ENCODE measurements at regions not wholly inside any gene's neighbourhood (a gene's known extent, or its start where the extent isn't known, plus 50 kb on each side); places are given as distances from the start of the nearest gene placed in this dataset.

DNA sequence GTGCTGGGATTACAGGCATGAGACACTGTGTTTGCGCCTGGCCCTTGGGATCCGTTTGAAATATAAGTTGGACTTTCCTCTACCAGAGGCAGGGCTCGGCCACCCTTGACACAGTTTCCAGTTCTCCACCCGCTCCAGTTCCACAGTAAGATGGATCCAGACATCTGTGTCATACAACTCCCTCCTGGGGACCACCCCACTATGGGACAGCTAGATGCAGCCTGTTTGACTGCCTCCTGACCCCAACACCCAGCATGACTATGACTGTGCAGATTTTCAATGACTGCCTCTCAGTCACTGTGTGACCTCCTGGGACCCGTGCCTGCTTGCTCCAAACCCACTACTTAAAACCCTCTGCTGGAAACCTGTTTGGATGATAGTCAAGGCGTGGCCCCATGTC lies 166.7 kb downstream of the IRF8 start:
- WGBS, 3 donors = 44 to 71% (median 45%) methylated on average over 6 of the region's 6 CpGs

DNA sequence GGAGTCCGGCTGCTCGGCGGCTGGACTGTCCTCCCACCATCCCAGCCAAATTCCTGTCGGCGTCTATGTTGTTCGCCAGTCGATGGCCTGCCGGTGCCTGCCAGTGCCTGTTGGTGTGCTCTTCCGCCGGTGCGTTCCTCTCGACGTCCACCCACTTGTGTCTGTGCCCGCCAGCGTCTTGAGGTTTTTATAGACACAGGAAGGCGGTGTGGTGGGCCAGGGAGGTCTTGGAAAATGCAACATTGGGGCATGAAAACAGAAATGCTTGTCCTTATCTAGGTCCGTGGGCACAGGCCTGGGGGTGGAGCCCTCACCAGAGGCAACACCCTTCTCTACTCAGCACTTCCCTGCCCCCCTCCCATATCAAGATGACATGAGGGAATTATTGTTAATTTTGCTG lies 167.8 kb downstream of the IRF8 start:
- no peak overlapping the region for H3K27ac ChIP-seq (ENCODE audit: low read depth in 1 of 3, low read length in 2 of 3)
- DNase-seq (no peak), FAIRE-seq (no peak)
- no peaks in the 10 kb centered on the region for H3K9me3 ChIP-seq (ENCODE audit: control insufficient read depth in 2 of 2, insufficient read depth in 1 of 2, low read depth in 1 of 2, low read length in 1 of 2)
- H3K4me3 ChIP-seq (ENCODE audit: low read depth in 1 of 3, low read length in 3 of 3) = no peak overlapping the region
- no peaks in the 10 kb centered on the region for H3K4me1 ChIP-seq (ENCODE audit: control insufficient read depth in 3 of 3, insufficient read depth in 2 of 3, low read depth in 1 of 3, low read length in 2 of 3)
- H3K27me3 ChIP-seq (ENCODE audit: control insufficient read depth in 3 of 3, insufficient read depth in 3 of 3, low read length in 3 of 3) = no peaks in the 10 kb centered on the region
- 88 to 91% (median 90%) methylated on average over 17 of the region's 17 CpGs for WGBS, 3 donors
- no peaks in the 10 kb centered on the region for H3K36me3 ChIP-seq (ENCODE audit: control insufficient read depth in 3 of 3, insufficient read depth in 2 of 3, low read depth in 1 of 3, low read length in 3 of 3)

More for the DNA sequence above, 166.7 kb downstream of the IRF8 start:
- no peaks in the 10 kb centered on the region for H3K27me3 ChIP-seq (ENCODE audit: control insufficient read depth in 3 of 3, insufficient read depth in 3 of 3, low read length in 3 of 3)
- FAIRE-seq (no peak), DNase-seq (no peak)
- no peak overlapping the region for H3K27ac ChIP-seq (ENCODE audit: low read depth in 1 of 3, low read length in 2 of 3)
- H3K9me3 ChIP-seq (ENCODE audit: control insufficient read depth in 2 of 2, insufficient read depth in 1 of 2, low read depth in 1 of 2, low read length in 1 of 2) = no peaks in the 10 kb centered on the region
- H3K4me1 ChIP-seq (ENCODE audit: control insufficient read depth in 3 of 3, insufficient read depth in 2 of 3, low read depth in 1 of 3, low read length in 2 of 3) = peaks cover 0 to under 1% (median 0%) of the 10 kb centered on the region in 3 donors
- H3K36me3 ChIP-seq (ENCODE audit: control insufficient read depth in 3 of 3, insufficient read depth in 2 of 3, low read depth in 1 of 3, low read length in 3 of 3) = no peaks in the 10 kb centered on the region
- H3K4me3 ChIP-seq (ENCODE audit: low read depth in 1 of 3, low read length in 3 of 3) = no peak overlapping the region

DNA sequence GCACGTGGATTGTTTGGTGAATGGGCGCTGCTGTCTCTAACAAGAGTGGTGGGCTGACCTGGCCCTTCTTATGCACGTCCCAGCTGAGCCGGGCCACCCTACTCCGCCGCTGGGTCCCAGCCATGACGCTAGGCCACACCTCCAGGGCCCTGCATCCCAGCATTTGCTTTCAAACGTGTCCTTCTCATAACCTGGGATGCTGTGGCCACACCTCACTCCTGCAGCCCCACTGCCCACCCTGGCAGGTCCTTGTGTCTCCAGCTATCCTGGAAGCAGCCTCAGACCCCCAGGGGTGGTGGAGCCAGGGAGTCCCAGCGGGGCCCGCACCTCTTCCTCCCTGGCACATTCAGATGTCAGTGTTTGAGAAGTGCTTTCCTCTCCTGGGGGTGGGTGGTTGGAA lies 168.6 kb downstream of the IRF8 start:
- no peaks in the 10 kb centered on the region for H3K9me3 ChIP-seq (ENCODE audit: control insufficient read depth in 2 of 2, insufficient read depth in 1 of 2, low read depth in 1 of 2, low read length in 1 of 2)
- no peaks in the 10 kb centered on the region for H3K36me3 ChIP-seq (ENCODE audit: control insufficient read depth in 3 of 3, insufficient read depth in 2 of 3, low read depth in 1 of 3, low read length in 3 of 3)
- no peak overlapping the region for H3K4me3 ChIP-seq (ENCODE audit: low read depth in 1 of 3, low read length in 3 of 3)
- DNase-seq = no peak
- peaks cover 0 to under 1% (median 0%) of the 10 kb centered on the region in 3 donors for H3K27me3 ChIP-seq (ENCODE audit: control insufficient read depth in 3 of 3, insufficient read depth in 3 of 3, low read length in 3 of 3)
- H3K4me1 ChIP-seq (ENCODE audit: control insufficient read depth in 3 of 3, insufficient read depth in 2 of 3, low read depth in 1 of 3, low read length in 2 of 3) = no peaks in the 10 kb centered on the region
- no peak overlapping the region for H3K27ac ChIP-seq (ENCODE audit: low read depth in 1 of 3, low read length in 2 of 3)
- 87 to 91% (median 88%) methylated on average over 10 of the region's 10 CpGs for WGBS, 3 donors
- FAIRE-seq = no peak

DNA sequence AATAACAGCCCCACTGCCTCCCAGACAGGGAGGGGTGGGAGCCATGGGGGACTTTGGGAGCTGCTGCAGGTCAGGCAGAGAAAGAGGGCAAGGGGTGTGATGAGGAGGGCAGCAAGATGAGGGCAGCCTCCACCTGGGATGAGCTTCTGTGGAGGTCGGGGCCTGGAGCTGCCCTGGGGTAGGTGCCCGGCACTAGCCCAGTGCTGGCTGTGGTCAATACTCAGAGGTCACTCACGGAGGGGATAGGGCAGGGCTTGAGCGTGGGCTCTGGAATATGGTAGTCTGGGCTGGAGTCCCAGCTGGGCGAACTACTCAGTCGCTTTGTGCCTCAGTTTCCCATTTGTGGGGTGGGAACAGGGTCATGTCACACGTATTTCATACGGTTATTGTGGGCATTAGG lies 169.0 kb downstream of the IRF8 start:
- no peak overlapping the region for H3K27ac ChIP-seq (ENCODE audit: low read depth in 1 of 3, low read length in 2 of 3)
- peaks cover 0 to 3% (median 0%) of the 10 kb centered on the region in 3 donors for H3K27me3 ChIP-seq (ENCODE audit: control insufficient read depth in 3 of 3, insufficient read depth in 3 of 3, low read length in 3 of 3)
- no peaks in the 10 kb centered on the region for H3K4me1 ChIP-seq (ENCODE audit: control insufficient read depth in 3 of 3, insufficient read depth in 2 of 3, low read depth in 1 of 3, low read length in 2 of 3)
- 87 to 90% (median 87%) methylated on average over 8 of the region's 8 CpGs for WGBS, 3 donors
- no peak for FAIRE-seq
- no peak for DNase-seq
- H3K4me3 ChIP-seq (ENCODE audit: low read depth in 1 of 3, low read length in 3 of 3) = no peak overlapping the region
- H3K9me3 ChIP-seq (ENCODE audit: control insufficient read depth in 2 of 2, insufficient read depth in 1 of 2, low read depth in 1 of 2, low read length in 1 of 2) = no peaks in the 10 kb centered on the region
- H3K36me3 ChIP-seq (ENCODE audit: control insufficient read depth in 3 of 3, insufficient read depth in 2 of 3, low read depth in 1 of 3, low read length in 3 of 3) = no peaks in the 10 kb centered on the region

DNA sequence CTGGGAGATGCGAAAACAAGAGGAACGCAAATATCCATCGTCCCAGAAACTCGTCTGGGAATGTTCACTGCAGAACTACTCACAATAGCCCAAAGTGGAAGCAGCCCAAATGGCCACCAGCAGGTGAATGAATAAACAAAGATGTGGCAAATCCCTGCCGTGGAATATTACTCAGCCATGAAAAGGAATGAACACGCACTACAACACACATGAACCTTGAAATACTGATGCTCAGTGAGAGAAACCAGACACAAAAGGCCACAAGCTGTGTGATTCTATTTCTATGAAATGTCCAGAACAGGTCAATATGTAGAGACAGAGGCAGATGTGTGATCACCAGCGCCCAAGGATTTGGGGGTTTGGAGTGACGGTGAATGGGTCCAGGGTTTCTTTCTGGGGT lies 169.8 kb downstream of the IRF8 start:
- 95 to 97% (median 97%) methylated on average over 8 of the region's 8 CpGs for WGBS, 3 donors
- Histone ChIP-seq H3K4me1 (ENCODE audit: control insufficient read depth in 3 of 3, insufficient read depth in 2 of 3, low read depth in 1 of 3, low read length in 2 of 3) (peaks cover 0 to 6% (median 0%) of the 10 kb centered on the region in 3 donors), H3K9me3 (ENCODE audit: control insufficient read depth in 2 of 2, insufficient read depth in 1 of 2, low read depth in 1 of 2, low read length in 1 of 2) (no peaks in the 10 kb centered on the region), H3K27ac (ENCODE audit: low read depth in 1 of 3, low read length in 2 of 3) (no peak overlapping the region), H3K36me3 (ENCODE audit: control insufficient read depth in 3 of 3, insufficient read depth in 2 of 3, low read depth in 1 of 3, low read length in 3 of 3) (no peaks in the 10 kb centered on the region), H3K4me3 (ENCODE audit: low read depth in 1 of 3, low read length in 3 of 3) (no peak overlapping the region), H3K27me3 (ENCODE audit: control insufficient read depth in 3 of 3, insufficient read depth in 3 of 3, low read length in 3 of 3) (peaks cover 0 to 3% (median 0%) of the 10 kb centered on the region in 3 donors)
- DNase-seq (no peak), FAIRE-seq (no peak)

DNA sequence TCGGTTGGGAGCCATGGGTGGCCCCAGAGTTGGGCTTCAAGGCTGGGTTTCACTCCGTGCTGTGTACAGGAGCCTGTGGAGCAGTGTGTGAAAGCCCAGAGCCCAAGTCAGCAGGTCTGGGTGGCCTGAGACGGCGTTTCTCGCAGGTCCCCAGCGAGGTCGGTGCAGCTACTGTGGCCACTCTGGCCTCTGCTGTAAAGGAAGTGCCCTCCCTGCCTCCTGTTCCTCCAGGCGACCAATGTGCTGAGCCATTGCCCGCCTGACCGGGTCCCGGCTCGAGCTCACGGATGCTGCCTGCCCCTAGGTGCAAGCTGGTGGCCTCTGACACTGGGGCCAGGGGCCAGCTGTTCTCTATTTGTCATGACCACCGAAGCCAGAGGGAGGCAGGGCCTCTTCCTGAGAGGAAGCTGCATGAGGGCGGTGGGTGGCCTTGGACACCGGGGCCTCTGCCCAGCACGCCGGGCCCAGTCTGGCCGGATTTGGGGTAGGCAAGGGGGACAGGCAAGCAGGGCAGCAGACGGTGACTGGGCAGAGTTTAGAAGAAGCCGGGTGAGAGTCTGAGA lies 170.9 kb downstream of the IRF8 start:
- no peak for FAIRE-seq
- Histone ChIP-seq H3K9me3 (ENCODE audit: control insufficient read depth in 2 of 2, insufficient read depth in 1 of 2, low read depth in 1 of 2, low read length in 1 of 2) (no peaks in the 10 kb centered on the region), H3K27me3 (ENCODE audit: control insufficient read depth in 3 of 3, insufficient read depth in 3 of 3, low read length in 3 of 3) (peaks cover 0 to 3% (median 0%) of the 10 kb centered on the region in 3 donors), H3K4me3 (ENCODE audit: low read depth in 1 of 3, low read length in 3 of 3) (no peak overlapping the region), H3K36me3 (ENCODE audit: control insufficient read depth in 3 of 3, insufficient read depth in 2 of 3, low read depth in 1 of 3, low read length in 3 of 3) (no peaks in the 10 kb centered on the region), H3K27ac (ENCODE audit: low read depth in 1 of 3, low read length in 2 of 3) (no peak overlapping the region), H3K4me1 (ENCODE audit: control insufficient read depth in 3 of 3, insufficient read depth in 2 of 3, low read depth in 1 of 3, low read length in 2 of 3) (peaks cover 0 to 13% (median 0%) of the 10 kb centered on the region in 3 donors)
- DNase-seq = no peak
- 64 to 80% (median 73%) methylated on average over 21 of the region's 21 CpGs for WGBS, 3 donors

DNA sequence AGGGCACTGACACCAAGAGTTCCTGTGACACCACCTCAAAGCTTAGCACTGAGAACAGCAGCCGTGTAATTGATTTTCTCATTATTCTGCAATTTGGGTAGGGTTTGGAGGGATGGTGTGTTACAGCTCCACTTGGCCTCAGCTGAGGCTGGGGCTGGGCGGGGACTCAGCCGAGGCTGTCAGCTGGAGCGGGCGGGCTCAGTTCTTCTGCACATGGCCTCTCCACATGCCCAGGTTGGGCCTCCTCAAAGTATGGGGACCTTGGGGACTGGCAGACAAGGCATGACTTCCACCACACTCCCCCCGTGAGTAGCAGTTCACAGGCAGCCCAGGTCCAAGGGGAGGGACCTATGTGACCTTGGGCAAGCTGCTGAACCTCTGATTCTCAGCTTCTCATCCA lies 171.5 kb downstream of the IRF8 start:
- Histone ChIP-seq H3K27ac (ENCODE audit: low read depth in 1 of 3, low read length in 2 of 3) (no peak overlapping the region), H3K9me3 (ENCODE audit: control insufficient read depth in 2 of 2, insufficient read depth in 1 of 2, low read depth in 1 of 2, low read length in 1 of 2) (no peaks in the 10 kb centered on the region), H3K27me3 (ENCODE audit: control insufficient read depth in 3 of 3, insufficient read depth in 3 of 3, low read length in 3 of 3) (peaks cover 0 to 3% (median 0%) of the 10 kb centered on the region in 3 donors), H3K4me1 (ENCODE audit: control insufficient read depth in 3 of 3, insufficient read depth in 2 of 3, low read depth in 1 of 3, low read length in 2 of 3) (peaks cover 0 to 17% (median 0%) of the 10 kb centered on the region in 3 donors), H3K36me3 (ENCODE audit: control insufficient read depth in 3 of 3, insufficient read depth in 2 of 3, low read depth in 1 of 3, low read length in 3 of 3) (no peaks in the 10 kb centered on the region), H3K4me3 (ENCODE audit: low read depth in 1 of 3, low read length in 3 of 3) (no peak overlapping the region)
- DNase-seq (no peak), FAIRE-seq (no peak)
- 63 to 72% (median 70%) methylated on average over 6 of the region's 6 CpGs for WGBS, 3 donors

DNA sequence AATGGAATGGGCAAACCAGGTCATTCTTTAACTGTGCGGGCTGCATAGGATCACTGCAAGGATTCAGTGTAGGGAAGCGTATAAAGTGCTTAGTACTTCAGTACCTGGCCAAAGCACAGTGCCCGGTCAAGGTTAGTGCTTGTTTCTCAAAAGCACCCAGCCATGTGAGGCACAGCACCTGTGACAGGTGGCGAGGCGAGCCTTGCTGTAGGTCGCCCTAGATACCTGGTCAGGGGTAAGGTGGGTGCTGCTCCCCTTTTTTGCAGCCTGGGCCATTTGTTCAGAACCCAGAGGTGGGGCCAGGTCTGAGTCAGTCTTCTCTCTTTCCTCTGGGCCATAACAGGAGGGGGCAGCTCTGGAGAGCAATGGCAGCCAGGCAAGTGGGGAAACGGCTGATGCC lies 172.0 kb downstream of the IRF8 start:
- FAIRE-seq (no peak), DNase-seq (no peak)
- no peaks in the 10 kb centered on the region for H3K36me3 ChIP-seq (ENCODE audit: control insufficient read depth in 3 of 3, insufficient read depth in 2 of 3, low read depth in 1 of 3, low read length in 3 of 3)
- 86 to 91% (median 87%) methylated on average over 7 of the region's 7 CpGs for WGBS, 3 donors
- H3K27ac ChIP-seq (ENCODE audit: low read depth in 1 of 3, low read length in 2 of 3) = no peak overlapping the region
- H3K9me3 ChIP-seq (ENCODE audit: control insufficient read depth in 2 of 2, insufficient read depth in 1 of 2, low read depth in 1 of 2, low read length in 1 of 2) = no peaks in the 10 kb centered on the region
- no peak overlapping the region for H3K4me3 ChIP-seq (ENCODE audit: low read depth in 1 of 3, low read length in 3 of 3)
- H3K4me1 ChIP-seq (ENCODE audit: control insufficient read depth in 3 of 3, insufficient read depth in 2 of 3, low read depth in 1 of 3, low read length in 2 of 3) = peaks cover 0 to 17% (median 0%) of the 10 kb centered on the region in 3 donors
- peaks cover 0 to 3% (median 0%) of the 10 kb centered on the region in 3 donors for H3K27me3 ChIP-seq (ENCODE audit: control insufficient read depth in 3 of 3, insufficient read depth in 3 of 3, low read length in 3 of 3)
